Stimulated activated CD4-positive, alpha-beta T cell treated with anti-CD3 and anti-CD28 coated beads, Interleukin-12 subunit alpha, Interleukin-12 subunit beta, amount 100 ng/mL, for 4 hours (primary cell): ENCODE measurements at regions not wholly inside any gene's neighbourhood (a gene's known extent, or its start where the extent isn't known, plus 50 kb on each side); places are given as distances from the start of the nearest gene placed in this dataset.

Experiments
- DNase-seq: peaks from one replicate; pipeline ENCODE4 v3.0.0-alpha.2; 2020

DNA sequence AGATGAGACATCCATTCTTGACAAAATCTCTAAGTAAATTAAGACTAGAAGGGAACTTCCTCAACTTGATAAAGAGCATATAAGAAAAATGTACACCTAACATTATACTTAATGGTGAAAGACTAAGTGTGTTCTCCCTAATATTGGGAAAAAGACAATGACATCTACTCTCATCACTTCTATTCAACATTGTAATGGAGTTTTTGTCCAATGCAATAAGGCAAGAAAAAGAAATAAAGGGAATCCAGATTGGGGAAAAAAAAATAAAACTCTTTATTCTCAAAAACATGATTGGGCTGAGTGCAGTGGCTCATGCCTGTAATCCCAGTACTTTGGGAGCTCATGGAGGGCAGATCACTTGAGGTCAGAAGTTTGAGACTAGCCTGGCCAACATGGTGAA is 131.1 kb upstream of the JUN start:
- DNase-seq, result no peak

DNA sequence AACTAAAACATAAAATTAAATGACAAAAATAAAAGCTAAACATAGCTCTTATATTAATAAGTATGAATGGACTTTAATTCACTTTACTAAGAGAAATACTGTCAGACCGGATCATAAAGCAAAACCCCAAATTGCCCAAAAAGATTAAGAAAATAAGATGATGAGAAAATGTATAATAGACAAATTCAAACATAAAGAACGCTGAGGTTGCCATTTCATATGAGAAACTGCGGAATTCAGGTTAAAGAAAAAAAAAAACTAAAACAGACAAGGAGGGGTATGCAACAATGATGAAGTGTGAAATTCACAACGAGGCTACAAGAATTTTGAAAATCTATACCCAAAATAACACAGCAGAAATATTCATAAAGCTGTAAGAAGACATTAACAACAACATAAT is 133.6 kb upstream of the JUN start:
- DNase-seq, result no peak

DNA sequence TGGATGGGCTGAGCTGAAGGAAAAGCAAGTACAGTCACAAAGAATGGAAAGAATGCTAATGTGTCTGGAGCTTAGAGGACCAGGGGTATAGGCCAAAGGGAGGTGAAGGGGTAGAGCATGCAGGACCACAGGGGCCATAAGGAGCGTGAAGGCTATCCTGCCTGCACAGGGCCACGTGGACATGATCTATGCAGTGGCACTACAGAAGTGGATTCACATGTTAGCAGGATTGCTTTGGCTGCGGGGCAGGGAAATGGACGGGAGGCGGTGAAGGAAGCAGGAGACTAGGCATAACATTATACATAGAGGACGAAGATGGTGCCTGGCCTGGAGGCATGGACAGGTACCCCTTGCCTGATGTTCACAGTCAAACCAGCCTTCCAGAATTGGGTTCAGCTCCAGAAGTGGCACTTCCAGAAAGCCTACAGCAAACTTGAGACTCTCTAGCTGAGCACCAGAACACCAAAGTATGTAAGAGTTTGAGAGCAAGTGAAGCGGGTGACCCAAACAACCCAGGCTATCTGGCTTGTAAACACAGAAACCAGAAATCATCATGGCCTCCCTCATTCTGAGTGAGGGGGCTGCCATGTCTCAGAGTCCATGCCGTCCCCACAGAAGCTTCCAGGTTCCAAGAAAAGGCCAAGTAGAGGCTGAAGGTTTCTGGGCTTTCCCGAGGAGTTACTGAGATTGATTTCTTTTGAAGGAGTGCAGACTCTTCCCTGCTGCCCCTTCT is 135.5 kb upstream of the JUN start:
- no peak for DNase-seq

DNA sequence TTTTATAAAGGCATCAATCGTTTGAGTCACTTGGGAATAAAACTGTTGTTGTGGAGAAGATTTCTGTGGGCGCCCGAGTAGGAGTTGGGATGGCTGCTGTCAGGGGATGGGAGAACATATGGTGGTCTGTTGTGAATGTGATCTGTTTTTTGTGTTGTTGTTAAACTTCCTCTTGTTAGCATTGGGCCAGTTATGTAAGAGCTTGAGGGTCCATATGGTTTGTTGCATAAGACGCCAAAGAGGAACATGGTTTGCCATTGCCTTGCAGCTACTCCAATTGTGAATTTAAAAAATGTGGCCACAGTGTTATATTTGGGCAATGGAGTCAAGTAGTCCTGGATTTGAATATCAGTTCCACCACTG is 136.1 kb upstream of the JUN start:
- no peak for DNase-seq

DNA sequence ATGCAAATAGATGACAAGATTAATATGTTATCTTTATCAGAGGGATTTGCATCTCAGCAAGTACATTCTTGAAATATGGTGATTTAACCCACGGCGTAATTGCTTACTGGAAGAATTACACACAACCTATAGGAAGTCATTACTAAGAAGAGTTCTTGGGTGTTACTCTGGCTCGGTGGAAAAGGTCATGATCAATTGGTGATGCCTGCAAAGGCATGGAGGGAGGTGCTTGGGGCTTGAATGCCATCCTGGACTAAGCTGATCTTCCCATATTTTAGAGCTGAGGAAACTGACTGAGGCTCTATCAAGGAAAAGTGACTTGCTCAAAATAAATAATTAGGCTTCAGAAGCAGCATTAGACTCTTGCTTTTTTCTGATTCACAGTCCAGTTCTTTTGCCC is 137.5 kb upstream of the JUN start:
- no peak for DNase-seq

DNA sequence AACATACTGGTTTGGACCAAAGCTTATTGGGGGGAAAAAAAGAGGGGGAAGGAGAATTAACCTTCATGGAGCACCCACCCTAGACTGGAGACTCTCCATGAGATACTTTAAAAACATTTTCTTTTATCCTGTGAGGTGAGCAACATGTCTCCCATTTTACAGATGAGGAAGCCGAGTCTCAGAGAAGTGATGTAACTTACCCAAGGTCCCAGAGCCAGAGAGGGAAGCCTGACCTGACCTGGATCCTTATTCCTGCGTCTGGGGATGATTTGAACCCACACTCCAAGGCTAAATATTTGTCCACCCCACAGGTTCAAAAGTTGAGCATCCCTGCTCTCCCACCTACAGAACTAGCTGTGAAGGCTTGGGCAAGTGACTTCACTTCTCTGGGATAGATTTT is 137.9 kb upstream of the JUN start:
- no peak for DNase-seq

DNA sequence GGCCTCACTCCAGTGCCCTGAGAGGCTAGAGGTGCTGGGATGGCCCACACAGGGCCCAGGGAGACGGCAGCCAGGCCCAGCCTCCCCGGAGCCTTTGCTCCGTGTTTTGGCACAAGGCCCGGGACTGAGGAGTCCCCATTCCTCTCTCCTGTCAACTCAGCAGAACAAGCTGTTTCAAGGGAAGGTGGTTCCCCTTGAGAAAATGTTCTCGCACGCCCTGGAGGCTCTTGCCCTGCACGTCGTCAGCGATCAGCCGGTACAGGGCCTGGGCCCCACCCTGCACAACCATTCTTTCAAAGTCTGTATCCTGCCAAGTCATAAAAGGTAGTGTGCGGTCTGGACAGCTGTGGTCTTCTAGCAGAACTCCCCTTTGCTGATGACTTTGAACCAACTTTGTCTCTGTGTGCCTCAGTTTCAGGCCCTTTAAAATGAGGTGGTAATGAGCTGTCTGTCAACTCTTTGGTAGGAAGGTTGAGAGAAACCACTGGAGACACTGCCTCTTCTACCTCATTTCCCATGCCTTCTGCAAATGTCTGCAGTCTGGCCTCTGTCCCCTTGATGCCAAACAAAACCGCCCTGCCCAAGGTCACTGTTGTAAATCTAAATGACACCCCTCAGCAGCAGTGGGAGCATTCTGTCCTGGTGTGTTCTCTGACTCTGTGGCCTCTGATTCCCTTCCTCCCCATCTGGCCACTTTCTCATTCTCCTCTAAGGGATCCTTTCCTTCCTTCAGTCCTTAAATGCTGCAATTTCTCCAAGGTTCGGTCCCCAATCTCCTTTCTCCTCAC is 138.6 kb upstream of the JUN start:
- DNase-seq, result no peak

DNA sequence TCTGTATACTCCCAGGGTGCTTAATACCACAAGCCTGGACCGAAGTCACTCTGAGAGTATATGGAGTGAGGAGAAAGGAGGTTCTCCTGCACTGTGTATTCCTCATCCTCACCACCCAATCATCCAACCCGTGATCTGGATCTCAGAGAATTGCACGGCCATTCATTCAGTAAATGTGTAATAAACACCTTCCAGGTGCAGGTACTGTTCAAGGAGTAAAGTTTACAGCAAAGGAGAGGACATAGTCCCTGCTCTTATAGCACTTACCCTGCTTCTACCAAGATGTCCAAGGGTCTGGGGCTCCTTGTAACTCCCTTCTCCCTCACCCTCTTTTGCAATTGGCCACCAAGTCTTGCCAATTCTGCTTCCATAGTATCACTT is 139.2 kb upstream of the JUN start:
- DNase-seq, result no peak

DNA sequence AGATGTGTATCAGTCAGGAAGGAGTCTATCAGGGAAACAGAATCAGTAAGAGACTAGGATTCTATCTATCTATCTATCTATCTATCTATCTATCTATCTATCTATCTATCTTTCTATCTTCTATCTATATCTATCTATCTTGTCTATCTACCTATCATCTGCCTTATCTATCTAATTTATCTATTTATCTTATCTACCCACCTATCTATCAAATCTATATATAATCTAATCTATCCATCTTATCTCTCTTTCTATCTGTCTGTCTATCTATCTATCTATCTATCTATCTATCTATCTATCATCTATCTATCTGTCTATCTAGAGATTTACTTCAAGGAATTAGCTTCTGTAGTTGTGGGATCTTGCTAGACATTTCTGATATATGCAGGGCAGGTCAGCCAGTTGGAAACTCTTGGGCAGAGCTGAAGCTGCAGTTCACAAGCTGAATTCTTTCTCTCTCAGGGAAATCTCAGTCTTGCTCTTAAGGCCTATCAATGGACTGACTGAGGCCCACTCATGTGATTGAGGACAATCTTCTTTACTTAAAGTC is 140.2 kb upstream of the JUN start:
- DNase-seq, result no peak

DNA sequence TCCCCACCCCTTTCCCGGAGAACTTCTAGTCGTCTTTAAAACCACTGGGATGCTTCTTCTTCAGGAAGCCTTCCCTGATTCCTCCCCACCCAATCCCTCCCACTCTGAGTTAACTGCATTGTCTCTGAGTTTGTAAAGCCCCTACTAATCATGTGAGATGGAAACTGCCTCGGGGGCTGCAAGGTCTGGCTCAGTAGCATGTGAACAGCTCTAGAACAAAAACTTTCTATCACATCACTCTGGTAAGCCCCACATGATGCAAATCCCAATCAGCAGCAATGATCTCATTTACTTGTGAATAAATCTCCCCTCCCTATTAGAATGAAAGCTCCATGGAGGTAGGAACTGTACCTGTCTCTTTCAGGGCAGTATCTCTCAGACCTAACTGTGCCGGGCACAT is 141.0 kb upstream of the JUN start:
- DNase-seq, result no peak

DNA sequence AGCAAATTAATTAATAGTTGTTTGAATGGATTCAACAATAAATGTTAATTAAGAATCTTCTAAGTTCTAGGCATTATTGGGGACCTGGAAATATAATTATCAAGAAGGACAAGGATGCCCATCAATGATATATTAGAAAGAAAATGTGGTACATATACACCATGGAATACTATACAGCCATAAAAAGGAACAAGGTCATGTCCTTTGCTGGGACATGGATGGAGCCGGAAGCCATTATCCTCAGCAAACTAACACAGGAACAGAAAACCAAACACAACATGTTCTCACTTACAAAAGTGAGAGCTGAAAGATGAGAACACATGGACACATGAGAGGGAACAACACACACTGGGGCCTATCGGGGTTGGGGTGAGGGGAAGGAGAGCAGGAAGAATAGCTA is 141.4 kb upstream of the JUN start:
- DNase-seq, result no peak

DNA sequence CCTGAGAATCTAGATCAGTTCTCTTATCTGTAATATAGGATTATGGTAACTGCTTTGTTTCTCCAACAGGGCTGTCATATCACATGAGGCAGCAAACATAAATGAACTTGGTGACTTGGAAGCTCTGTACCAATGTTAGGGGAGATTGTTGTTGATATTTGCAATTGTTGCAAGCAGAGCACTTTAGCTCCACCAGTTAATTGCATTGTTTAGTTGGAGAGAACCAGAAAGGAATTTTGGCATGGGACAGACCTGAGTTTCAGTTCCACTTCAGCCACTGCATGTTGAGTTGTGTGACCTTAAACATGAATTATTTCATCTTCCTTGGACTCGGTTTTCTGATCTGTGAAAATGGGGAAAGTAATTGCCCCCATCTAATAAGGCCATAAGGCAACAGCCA is 142.3 kb upstream of the JUN start:
- DNase-seq, result no peak

DNA sequence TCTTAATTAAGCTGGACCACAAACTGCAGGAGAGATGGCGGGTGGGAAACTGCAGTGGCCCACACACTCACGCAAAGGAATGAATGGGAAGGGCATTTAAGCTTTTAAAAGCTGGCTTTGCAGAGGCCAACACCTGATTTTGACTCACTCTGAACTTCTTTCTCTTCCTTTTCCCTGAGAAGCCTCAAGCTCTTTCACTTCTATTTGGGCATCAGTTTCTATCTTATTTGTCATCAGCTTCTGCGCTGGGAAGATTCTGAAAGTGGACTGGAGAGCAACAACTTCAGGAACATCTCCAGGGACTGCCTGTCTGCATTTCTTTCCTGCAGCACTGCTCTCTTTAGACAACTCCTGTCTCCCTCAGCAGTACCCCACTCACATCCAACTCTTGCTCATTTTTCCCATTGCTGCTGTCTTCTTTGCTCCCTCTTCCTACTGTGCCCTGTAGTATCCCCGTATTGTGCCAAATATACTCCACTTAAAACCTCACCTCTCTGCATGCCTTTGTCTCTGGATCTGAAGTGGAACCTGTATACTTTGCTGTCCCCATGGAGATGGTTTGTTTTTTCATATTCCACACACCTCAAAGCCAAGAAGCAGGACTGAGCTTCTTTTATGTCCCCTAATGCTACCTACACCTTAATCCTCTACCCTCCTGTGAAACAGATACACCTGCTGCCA is 143.3 kb upstream of the JUN start:
- no peak for DNase-seq

DNA sequence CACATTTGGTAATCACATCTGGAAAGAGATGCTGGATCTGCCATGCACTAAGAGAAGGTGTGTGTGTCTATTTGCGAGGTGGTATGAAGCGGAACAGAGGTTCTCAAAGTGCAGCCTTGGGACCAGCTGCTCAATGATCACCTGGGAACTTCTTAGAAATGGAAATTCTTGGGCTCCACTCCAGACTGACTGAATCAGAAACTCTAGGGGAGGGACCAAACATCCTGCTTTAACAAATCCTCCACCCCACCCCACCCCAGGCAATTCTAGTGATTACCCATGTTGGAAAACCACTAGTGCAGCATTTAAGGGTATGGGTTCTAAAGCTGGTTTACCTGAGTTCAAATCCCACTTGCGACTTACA is 143.9 kb upstream of the JUN start:
- DNase-seq, result no peak

DNA sequence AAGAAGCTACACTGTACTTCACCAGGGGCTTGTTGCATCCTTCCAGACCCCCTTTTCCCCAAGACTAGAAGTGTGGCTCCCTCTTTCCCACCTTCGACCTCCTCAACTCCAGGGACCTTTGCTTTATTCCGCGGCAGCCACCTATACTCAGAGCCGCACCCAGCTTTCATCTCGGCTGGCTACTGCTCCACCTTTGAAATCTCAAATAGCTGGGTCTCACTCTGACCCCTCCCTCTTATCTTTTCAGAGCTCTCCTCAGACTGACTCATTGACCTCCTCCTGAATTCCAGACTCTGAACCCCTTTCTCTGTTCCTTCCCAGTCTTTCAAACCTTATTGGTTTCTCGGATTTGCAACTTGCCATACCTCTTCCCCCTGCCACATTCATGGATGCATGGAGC is 144.7 kb upstream of the JUN start:
- DNase-seq, result no peak

DNA sequence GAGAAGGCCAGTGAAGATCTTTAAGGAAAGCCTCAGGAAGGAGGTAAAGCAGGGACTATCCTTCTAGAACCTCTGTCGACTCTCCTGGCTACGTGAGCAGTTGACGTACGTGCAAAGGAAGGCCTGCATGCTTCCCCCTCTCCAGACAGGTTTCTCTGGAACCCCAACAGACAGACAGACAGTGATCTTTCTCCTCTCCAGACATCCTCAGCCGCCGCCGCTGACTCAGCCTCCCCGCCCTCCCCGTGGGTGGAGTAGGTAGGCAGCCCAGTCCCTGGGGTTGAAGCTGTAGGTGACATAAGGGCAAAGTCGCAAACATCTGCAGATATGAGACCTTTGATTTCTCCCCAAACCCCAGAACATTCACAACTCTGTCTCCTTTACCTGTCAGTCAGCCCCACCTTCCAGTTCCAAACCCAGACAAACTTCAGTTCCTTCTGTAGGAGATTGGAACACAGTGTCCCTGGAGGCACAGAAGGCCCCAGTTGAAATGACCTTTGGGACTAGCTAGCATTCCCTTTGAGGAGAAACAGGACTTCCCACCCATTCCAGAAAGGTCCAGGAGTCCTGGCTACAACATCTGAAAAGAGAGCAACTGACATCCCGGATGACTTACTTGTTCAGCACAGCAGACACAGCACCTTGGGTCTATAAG is 146.0 kb upstream of the JUN start:
- DNase-seq, result peak; percentile 58

DNA sequence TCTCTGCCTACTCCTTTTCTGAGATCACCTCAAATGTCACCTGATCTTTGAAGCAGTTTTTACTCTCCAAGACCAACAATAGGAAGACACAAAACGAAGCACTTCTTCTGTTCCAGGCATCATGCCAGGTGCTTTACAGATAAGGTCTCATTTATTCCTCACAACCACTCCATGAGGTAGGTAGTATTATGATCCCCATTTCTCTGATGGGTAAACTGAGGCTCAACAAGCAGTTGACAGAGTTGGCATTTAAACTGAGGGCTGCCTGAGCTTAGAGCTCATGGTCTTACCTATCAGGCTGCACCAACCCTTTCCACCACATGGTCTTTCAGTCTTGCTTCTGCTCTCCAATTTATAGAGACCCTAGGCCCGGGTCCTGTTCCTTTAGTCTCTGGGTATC is 147.2 kb upstream of the JUN start:
- DNase-seq, result no peak

DNA sequence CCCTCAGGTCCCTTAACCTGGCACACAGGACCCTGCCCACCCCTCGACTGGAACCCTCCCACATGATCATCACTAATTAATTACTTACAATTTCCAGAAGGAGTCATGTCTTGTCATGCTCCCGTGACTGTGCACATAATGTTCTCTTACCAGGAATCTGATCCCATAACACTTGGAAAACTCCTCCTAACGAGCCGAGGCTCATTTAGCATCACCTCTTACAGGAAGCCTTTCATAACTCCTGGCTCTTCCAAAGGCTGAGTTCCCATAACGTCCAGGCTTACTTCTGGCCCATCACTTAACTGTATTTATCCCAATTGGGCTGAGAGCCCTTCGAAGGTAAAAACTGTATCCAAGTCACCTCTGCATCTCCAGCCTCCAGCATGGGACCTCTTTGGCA is 147.9 kb upstream of the JUN start:
- DNase-seq, result no peak

DNA sequence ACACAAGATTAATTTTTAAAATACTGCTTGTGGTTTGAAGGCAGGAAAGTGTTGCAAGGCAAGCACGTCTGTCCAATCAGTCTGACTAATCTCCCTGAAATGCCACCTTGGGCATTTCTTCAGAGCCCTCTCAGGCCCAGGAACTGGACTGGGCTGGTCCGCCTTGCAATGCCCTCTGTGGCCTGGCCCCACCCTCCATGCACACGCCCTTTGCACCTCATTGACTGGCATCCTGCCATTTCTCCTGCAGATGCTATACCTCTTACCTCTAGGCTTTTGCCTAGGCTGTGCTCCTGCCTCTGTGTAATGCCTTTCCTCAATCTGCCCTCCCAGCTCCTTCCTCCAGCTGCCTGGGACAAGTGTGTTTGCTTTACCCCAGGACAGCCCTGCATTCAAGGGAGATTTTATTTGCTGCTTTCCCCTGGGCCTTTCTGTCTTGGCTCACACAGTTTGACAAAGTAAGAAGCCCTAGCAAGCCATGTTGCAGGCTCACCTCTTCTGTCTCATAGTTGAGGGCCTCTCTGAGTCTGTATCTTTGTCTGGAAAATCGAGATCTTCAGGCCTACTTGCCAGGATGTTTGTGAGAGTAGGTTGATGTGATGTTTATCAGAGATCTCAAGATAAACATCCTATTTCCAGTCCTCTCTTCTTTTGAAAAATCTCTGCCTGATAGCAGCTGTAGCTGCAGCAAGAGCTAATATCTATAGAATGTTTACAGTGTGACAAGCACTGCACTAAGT is 149.2 kb upstream of the JUN start:
- no peak for DNase-seq

DNA sequence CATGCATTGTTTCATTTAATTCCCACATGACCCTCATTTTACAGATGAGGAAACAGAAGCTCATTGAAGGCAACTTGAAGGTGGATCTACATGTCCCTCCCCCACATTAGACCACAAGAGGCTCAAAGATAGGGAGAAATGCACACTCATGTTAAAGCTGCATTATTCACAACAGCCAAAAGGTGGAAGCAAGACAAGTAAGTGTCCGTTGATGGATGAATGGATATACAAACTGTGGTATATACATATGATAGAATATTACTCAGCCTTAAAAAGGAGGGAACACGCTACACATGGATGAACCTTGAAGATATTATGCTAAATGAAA is 149.7 kb upstream of the JUN start:
- DNase-seq, result no peak

DNA sequence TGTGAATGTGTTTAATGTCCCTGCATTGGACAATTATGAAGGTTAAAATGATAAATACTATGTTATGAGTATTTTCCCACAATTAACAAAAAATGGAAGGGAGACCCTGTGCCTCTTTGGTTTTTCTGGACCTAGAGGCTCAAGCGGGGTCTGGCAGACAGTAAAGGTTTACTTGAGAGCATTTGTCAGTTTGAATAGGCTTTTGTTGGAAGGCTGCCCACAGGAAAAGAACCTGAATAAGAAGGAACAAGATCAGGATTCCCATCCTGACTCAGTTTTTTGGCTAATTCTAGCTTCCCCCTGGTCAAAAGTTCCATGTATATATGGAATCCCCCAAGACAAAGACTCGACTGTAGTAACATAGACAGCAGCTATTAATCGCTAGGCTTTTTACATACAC is 150.9 kb upstream of the JUN start:
- no peak for DNase-seq

DNA sequence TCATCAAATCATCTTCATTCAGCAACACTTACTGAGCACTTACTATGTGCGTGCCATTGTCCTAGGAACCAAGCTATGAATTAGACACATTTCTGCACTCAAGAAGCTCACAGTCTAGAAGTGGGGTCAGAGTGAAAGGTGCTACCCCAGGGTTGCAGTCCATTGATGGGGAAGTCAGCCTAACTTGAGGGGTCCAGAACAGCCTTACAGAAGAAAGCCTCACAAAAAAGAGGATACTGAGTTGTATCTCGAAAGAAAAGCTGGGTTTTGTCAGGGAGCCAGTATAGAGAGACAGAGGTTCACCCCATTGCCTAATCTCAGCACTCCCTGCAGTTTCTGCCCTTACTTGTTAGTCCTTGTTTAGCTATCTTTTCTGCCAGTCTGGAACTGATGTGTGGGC is 153.1 kb upstream of the JUN start:
- no peak for DNase-seq

DNA sequence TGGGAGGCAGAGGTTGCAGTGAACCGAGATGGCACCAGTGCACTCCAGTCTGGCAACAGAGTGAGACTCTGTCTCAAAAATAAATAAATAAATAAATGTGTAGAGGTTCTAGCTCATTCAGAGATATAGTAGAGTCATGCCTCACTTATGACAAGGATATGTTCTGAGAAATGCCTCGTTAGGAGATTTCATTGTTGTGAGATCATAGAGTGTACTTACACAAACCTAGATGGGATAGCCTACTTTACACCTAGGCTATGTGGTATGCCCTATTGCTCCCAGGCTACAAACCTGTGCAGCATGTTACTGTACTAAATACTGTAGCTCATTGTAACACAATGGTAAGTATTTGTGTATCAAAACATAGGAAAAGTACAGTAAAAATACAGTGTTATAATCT is 155.3 kb upstream of the JUN start:
- DNase-seq, result no peak
